CD4-positive, alpha-beta T cell treated with Interleukin-4 for 4 hours (primary cell): ENCODE measurements at regions not wholly inside any gene's neighbourhood (a gene's known extent, or its start where the extent isn't known, plus 50 kb on each side); places are given as distances from the start of the nearest gene placed in this dataset.

ENCODE experiments used
- DNase-seq: peaks from one replicate; pipeline ENCODE4 v3.0.0-alpha.2; 2020

GRCh38 chr6:10303608-10304506, 111.0 kb downstream of the TFAP2A start:
- no peak for DNase-seq

GRCh38 chr6:10302566-10303235, 112.2 kb downstream of the TFAP2A start:
- DNase-seq, result no peak

GRCh38 chr6:10300071-10300470, 114.8 kb downstream of the TFAP2A start:
- no peak for DNase-seq

- no peak for DNase-seq
Observed at GRCh38 chr6:10297832-10298231, 117.0 kb downstream of the TFAP2A start.

- no peak for DNase-seq
Observed at GRCh38 chr6:10278746-10279145, 136.1 kb downstream of the TFAP2A start.

GRCh38 chr6:10276660-10277287, 138.1 kb downstream of the TFAP2A start:
- no peak for DNase-seq

GRCh38 chr6:10276106-10276505, 138.8 kb downstream of the TFAP2A start:
- no peak for DNase-seq

GRCh38 chr6:10272591-10272990, 142.3 kb downstream of the TFAP2A start:
- no peak for DNase-seq

- DNase-seq, result no peak
Observed at GRCh38 chr6:10271982-10272381, 142.9 kb downstream of the TFAP2A start.

GRCh38 chr6:10269814-10270472, 144.9 kb downstream of the TFAP2A start:
- DNase-seq, result no peak

- DNase-seq, result no peak
Observed at GRCh38 chr6:10268611-10269310, 146.1 kb downstream of the TFAP2A start.

GRCh38 chr6:10268111-10268510, 146.8 kb downstream of the TFAP2A start:
- no peak for DNase-seq

GRCh38 chr6:10266462-10266861, 148.4 kb downstream of the TFAP2A start:
- DNase-seq, result no peak

- DNase-seq, result no peak
Observed at GRCh38 chr6:10266061-10266460, 148.8 kb downstream of the TFAP2A start.

- DNase-seq, result no peak
Observed at GRCh38 chr6:10262505-10262904, 152.4 kb downstream of the TFAP2A start.

GRCh38 chr6:10259671-10260070, 155.2 kb downstream of the TFAP2A start:
- DNase-seq, result no peak

- DNase-seq, result no peak
Observed at GRCh38 chr6:10258341-10258740, 156.5 kb downstream of the TFAP2A start.

GRCh38 chr6:10256113-10256690, 158.7 kb downstream of the TFAP2A start:
- no peak for DNase-seq

GRCh38 chr6:10250655-10251220, 164.1 kb downstream of the TFAP2A start:
- no peak for DNase-seq

GRCh38 chr6:10248378-10248843, 166.5 kb downstream of the TFAP2A start:
- no peak for DNase-seq

GRCh38 chr6:10237298-10238038, 177.4 kb downstream of the TFAP2A start:
- DNase-seq, result no peak
